AG09319 (cell line): ENCODE measurements at regions not wholly inside any gene's neighbourhood (a gene's known extent, or its start where the extent isn't known, plus 50 kb on each side); places are given as distances from the start of the nearest gene placed in this dataset.

Source experiments
- DNase-seq: peaks from one replicate; pipeline ENCODE4 v3.0.0-alpha.2; 2010; ENCODE audit warnings: low read depth; ENCODE audit errors: extremely low read depth
- CTCF ChIP-seq: IDR thresholded peaks from 2 replicates; pipeline ENCODE4 v1.5.1; 2011; ENCODE audit warnings: low read depth, mild to moderate bottlenecking, inconsistent platforms, low read length, moderate library complexity

DNA sequence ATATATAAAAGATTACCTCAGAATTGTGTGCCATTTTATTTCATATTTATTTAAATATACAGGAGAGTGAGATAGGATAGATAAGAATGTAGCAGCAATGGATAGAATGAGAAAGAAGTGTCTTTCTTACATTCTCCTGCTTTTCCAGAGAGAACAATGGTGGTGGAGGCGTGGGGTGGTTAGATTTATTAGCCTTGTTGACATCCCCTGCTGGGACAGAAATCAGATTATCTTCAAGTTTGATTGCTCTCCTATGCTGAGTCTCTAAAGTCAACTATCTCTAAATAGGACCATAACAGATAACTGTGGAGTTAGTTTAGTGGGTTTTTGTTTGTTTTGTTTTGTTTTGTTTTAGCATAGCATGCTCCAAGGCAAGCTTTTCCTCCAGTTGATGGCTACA, 397.6 kb downstream of the LRFN5 start:
- DNase-seq, result no peak
- TF ChIP-seq CTCF, result no peak

- no peak for TF ChIP-seq CTCF
- DNase-seq, result no peak
Measured at GRCh38 chr14:42002141-42002540, 395.5 kb downstream of the LRFN5 start.

DNA sequence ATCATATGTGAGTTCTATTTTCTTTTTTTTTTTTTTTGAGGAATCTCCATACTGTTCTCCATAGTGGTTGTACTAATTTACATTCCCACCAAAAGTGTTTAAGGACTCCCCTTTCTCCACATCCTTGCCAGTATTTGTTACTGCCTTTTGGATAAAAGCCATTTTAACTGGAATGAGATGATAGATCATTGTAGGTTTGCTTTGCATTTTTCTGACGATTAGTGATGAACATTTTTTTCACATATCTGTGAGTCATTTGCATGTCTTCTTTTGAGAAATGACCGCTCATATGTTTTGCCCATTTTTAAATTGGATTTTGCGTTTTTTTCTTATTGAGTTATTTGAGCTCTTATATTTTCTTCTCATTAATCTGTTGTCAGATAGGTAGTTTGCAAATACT, 394.8 kb downstream of the LRFN5 start:
- TF ChIP-seq CTCF, result no peak
- DNase-seq, result no peak

GRCh38 chr14:42000450-42000849, 393.8 kb downstream of the LRFN5 start:
- DNase-seq, result no peak
- TF ChIP-seq CTCF, result no peak

DNA sequence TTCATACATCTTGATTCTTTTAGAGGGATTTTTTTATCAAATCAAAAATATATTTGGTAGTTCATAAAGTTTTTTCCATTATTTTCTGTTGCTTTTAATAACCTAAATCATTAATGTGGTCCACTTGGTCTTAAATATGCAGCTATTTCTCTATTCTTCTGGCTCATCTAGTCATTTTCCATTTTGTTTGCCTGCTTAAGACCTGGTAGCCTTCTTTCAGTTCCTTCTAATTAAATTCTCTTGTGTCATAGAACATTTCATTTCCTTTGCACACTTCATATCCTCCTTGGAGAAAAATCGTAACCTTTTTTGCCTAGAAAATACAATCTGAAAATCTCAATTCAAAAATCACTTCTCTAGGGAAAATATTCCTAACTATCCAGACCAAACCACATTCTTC, 387.0 kb downstream of the LRFN5 start:
- DNase-seq, result no peak
- no peak for TF ChIP-seq CTCF

DNA sequence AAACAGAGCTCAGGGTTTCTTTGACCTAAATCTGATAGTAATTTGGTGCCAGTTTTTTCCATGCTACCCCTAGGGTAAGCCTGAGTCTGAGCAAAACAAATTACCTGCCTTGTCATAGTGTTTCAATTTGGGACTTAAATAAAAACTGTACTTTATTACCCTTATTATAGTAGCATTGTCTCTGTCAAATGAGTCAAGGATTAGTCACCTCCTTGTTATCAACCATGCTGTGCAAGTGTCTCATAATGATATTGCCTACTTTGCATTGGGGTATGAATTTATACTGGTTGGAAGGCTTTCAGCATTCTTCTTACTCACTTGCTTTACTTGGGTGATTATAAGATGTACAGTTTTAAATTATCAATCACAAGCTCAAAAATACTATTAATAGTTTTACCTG, 380.0 kb downstream of the LRFN5 start:
- no peak for DNase-seq
- TF ChIP-seq CTCF, result no peak

GRCh38 chr14:41986083-41986645, 379.5 kb downstream of the LRFN5 start:
- TF ChIP-seq CTCF, result no peak
- DNase-seq, result no peak
